Central memory CD8-positive, alpha-beta T cell (primary cell): ENCODE measurements at regions not wholly inside any gene's neighbourhood (a gene's known extent, or its start where the extent isn't known, plus 50 kb on each side); places are given as distances from the start of the nearest gene placed in this dataset.

Experiments
- ATAC-seq: fragments of 150-1000 bp; cut with Tn5 transposase; replicated peaks from 2 replicates; pipeline ENCODE4 v1.10.0; 2022; ENCODE audit warnings: mild to moderate bottlenecking, moderate FRiP score, moderate number of reproducible peaks; ENCODE audit not compliant: poor library complexity, severe bottlenecking; ENCODE audit errors: extremely low read depth
- DNase-seq, 2 donors: peaks; one replicate each; pipeline ENCODE4 v3.0.0; 2021; ENCODE audit warnings: low spot score in 2 of 2
- H3K27ac Mint-ChIP-seq: one replicate; pipeline ENCODE4 v1.8.0; 2022; ENCODE audit warnings: low read depth, mild to moderate bottlenecking, moderate library complexity, mixed read lengths
- H3K27me3 Mint-ChIP-seq: one replicate; pipeline ENCODE4 v1.8.0; 2022; ENCODE audit warnings: mixed read lengths
- H3K36me3 Mint-ChIP-seq: one replicate; pipeline ENCODE4 v1.8.0; 2022; ENCODE audit warnings: mild to moderate bottlenecking, moderate library complexity, mixed read lengths; ENCODE audit not compliant: insufficient read depth
- H3K4me1 Mint-ChIP-seq: one replicate; pipeline ENCODE4 v1.8.0; 2022; ENCODE audit warnings: mixed read lengths
- H3K4me3 Mint-ChIP-seq: one replicate; pipeline ENCODE4 v1.8.0; 2022; ENCODE audit warnings: mild to moderate bottlenecking, moderate library complexity, mixed read lengths
- H3K9me3 Mint-ChIP-seq: one replicate; pipeline ENCODE4 v1.8.0; 2022; ENCODE audit warnings: mixed read lengths

GRCh38 chr14:83118029-83118428, 1584.4 kb upstream of the SEL1L start:
- H3K27me3 Mint-ChIP-seq: no peaks in the 10 kb centered on the region
- no peak overlapping the region for H3K27ac Mint-ChIP-seq
- H3K4me3 Mint-ChIP-seq: no peak overlapping the region
- peaks cover 27% of the 10 kb centered on the region for H3K9me3 Mint-ChIP-seq
- ATAC-seq: no peak
- no peak for DNase-seq
- no peaks in the 10 kb centered on the region for H3K36me3 Mint-ChIP-seq
- no peaks in the 10 kb centered on the region for H3K4me1 Mint-ChIP-seq

- DNase-seq: no peak
- Mint-ChIP-seq H3K36me3 (no peaks in the 10 kb centered on the region), H3K27me3 (no peaks in the 10 kb centered on the region), H3K4me1 (no peaks in the 10 kb centered on the region), H3K4me3 (no peak overlapping the region), H3K27ac (no peak overlapping the region), H3K9me3 (peaks cover 36% of the 10 kb centered on the region)
- no peak for ATAC-seq
Observed at GRCh38 chr14:83120187-83120586, 1586.5 kb upstream of the SEL1L start.

- H3K9me3 Mint-ChIP-seq: peaks cover 39% of the 10 kb centered on the region
Observed at GRCh38 chr14:83126076-83126475, 1592.4 kb upstream of the SEL1L start.

DNA sequence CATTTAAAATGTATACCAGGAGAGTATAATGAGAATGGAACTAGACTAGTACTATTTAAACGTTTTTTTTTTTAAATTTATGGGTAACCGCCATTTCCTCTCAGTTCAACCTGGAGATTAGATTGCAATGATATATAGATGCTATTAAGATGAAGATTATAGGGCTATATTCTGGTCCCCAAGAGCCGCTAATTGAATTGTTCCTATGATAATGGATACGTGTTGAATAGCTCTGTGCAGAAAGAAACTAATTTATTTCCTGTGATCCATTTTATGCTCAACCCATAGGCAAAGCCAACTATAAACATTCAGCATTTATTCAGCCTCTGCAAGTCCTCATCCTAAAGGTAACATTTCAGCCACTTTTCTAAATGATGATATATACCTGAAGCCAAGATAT, 1595.1 kb upstream of the SEL1L start:
- Mint-ChIP-seq H3K4me1 (no peaks in the 10 kb centered on the region), H3K4me3 (no peak overlapping the region), H3K27ac (no peak overlapping the region), H3K27me3 (no peaks in the 10 kb centered on the region), H3K9me3 (peaks cover 28% of the 10 kb centered on the region), H3K36me3 (no peaks in the 10 kb centered on the region)
- ATAC-seq (no peak), DNase-seq (no peak)

More at GRCh38 chr14:83126076-83126475, 1592.4 kb upstream of the SEL1L start:
- Mint-ChIP-seq H3K27me3 (no peaks in the 10 kb centered on the region), H3K4me1 (no peaks in the 10 kb centered on the region), H3K36me3 (no peaks in the 10 kb centered on the region), H3K27ac (no peak overlapping the region), H3K4me3 (no peak overlapping the region)
- ATAC-seq (no peak), DNase-seq (no peak)

DNA sequence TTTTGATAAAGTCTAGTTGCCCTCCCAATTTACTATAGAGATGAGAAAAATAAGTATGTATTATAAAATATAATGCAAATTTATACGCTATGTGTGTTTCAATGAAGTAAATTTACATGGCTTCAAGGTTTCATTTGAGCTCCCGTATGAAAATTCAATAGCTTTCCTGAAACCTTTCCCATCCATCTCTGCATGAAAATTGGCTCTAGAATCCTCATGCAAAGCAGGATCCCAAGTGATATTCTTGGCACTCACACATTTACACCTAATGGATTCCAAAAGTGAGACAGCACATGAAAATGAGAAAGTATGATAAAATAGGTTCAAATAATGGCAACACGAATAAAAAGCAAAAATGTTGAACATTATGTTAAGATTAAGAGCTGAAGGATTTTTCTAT, 1595.8 kb upstream of the SEL1L start:
- no peak for ATAC-seq
- Mint-ChIP-seq H3K9me3 (peaks cover 28% of the 10 kb centered on the region), H3K36me3 (no peaks in the 10 kb centered on the region), H3K27ac (no peak overlapping the region), H3K4me1 (no peaks in the 10 kb centered on the region), H3K27me3 (no peaks in the 10 kb centered on the region), H3K4me3 (no peak overlapping the region)
- no peak for DNase-seq

DNA sequence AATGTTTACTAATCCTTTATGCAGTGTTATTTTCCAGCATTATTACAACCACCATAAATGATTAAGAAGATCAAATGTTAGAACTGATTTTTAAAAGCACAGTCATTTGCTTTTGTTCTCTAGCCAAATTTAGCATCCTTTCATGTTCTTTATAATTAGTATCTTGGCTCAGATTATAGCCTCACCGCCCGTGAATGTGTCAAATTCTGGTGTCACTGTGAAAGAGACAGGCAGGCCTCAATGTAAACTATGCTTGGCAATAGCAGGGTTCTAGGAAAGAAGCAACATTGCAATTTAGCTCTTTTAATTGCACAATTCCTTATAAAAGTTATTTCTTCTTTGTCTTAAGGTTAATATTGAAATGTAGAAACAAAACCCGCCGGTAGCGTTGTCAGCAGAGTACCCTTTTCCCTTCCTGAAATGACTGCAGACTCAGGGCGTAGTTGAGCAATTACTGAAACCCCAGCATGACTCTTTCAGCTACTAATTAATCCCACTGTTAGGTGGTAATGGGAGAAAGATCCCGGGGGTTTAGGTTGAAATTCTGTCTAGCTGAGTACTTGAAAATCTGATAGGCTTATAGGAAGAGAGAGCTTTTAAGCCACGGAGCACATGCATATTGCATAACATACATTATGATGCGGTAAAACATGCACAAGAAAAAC, 1600.5 kb upstream of the SEL1L start:
- ATAC-seq (no peak), DNase-seq (no peak)
- Mint-ChIP-seq H3K4me1 (no peaks in the 10 kb centered on the region), H3K27me3 (no peaks in the 10 kb centered on the region), H3K36me3 (no peaks in the 10 kb centered on the region), H3K9me3 (peaks cover 12% of the 10 kb centered on the region), H3K27ac (no peak overlapping the region), H3K4me3 (no peak overlapping the region)

DNA sequence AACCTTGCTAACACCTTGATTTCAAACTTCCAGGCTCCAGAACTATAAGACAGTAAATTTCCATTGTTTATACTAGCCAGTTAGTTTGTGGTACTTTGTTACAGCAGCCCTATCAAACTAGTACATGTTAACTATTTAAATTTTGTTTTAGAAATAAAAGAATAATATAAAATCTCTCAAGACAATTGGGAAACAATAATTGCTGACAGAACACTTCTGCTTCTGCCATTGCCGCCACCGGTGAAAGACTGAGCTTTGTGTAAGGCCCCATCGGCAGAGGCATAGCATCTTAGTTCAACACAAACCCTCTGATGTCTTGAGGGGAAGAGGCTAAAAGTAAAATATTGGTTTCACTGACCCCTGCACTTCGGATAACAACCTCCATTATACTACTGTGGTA, 1607.1 kb upstream of the SEL1L start:
- no peaks in the 10 kb centered on the region for H3K4me1 Mint-ChIP-seq
- H3K27ac Mint-ChIP-seq: no peak overlapping the region
- H3K9me3 Mint-ChIP-seq: peaks cover 17% of the 10 kb centered on the region
- H3K27me3 Mint-ChIP-seq: no peaks in the 10 kb centered on the region
- ATAC-seq: no peak
- no peak overlapping the region for H3K4me3 Mint-ChIP-seq
- no peak for DNase-seq
- H3K36me3 Mint-ChIP-seq: no peaks in the 10 kb centered on the region

DNA sequence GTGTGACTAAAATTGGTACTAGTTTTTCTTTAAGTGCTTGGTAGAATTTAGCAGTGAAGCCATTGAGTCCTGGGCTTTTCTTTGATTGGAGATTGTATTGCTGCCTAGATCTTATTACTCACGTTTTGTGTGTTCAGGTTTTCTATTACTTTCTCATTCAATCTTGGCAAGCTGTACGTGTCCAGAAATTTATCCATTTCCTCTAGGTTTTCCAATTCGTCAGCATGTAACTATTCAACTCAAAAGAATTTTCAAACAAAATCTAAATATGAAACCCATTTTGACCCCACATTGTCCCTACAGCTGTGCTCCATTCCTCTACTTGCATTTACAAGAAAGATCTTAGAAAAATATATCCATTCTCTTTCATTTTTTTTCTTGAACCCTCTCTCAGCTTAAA, 1613.4 kb upstream of the SEL1L start:
- Mint-ChIP-seq H3K27me3 (no peaks in the 10 kb centered on the region), H3K36me3 (no peaks in the 10 kb centered on the region), H3K4me3 (no peak overlapping the region)

DNA sequence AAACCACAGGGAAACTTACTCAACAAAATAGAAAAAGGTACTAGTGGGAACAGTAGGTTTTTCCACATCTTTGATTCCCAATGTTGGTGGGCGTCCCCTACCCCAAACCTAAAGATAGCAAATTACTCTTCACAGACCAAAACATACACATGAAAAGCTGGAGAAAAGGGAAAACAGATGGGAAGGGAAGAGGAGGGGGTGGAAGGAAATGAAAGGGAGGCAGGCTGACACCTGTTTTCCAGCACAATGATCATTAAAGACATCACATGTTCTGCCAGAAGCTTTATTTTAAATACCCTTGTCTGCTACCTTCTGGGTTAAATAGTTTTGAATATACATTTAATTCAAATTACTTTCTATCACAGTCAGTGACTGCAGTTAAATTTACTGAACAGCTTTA, 1617.9 kb upstream of the SEL1L start:
- Mint-ChIP-seq H3K27me3 (no peaks in the 10 kb centered on the region), H3K9me3 (peaks cover 38% of the 10 kb centered on the region), H3K27ac (no peak overlapping the region), H3K4me1 (no peaks in the 10 kb centered on the region), H3K36me3 (no peaks in the 10 kb centered on the region), H3K4me3 (no peak overlapping the region)
- DNase-seq (no peak), ATAC-seq (no peak)

More for the DNA sequence above, 1613.4 kb upstream of the SEL1L start:
- ATAC-seq (no peak), DNase-seq (no peak)
- Mint-ChIP-seq H3K27ac (no peak overlapping the region), H3K4me1 (no peaks in the 10 kb centered on the region), H3K9me3 (peaks cover 28% of the 10 kb centered on the region)

- Mint-ChIP-seq H3K9me3 (peaks cover 39% of the 10 kb centered on the region), H3K4me3 (no peak overlapping the region), H3K36me3 (no peaks in the 10 kb centered on the region), H3K27me3 (no peaks in the 10 kb centered on the region), H3K4me1 (no peaks in the 10 kb centered on the region), H3K27ac (no peak overlapping the region)
- no peak for DNase-seq
- no peak for ATAC-seq
Observed at GRCh38 chr14:83153081-83153480, 1619.4 kb upstream of the SEL1L start.

GRCh38 chr14:83162361-83162929, 1628.8 kb upstream of the SEL1L start:
- no peak overlapping the region for H3K4me3 Mint-ChIP-seq
- H3K27ac Mint-ChIP-seq: no peak overlapping the region
- H3K27me3 Mint-ChIP-seq: no peaks in the 10 kb centered on the region
- no peak for ATAC-seq
- no peaks in the 10 kb centered on the region for H3K4me1 Mint-ChIP-seq
- no peak for DNase-seq
- H3K36me3 Mint-ChIP-seq: no peaks in the 10 kb centered on the region
- H3K9me3 Mint-ChIP-seq: peaks cover 13% of the 10 kb centered on the region

GRCh38 chr14:83163016-83163415, 1629.4 kb upstream of the SEL1L start:
- Mint-ChIP-seq H3K4me3 (no peak overlapping the region), H3K36me3 (no peaks in the 10 kb centered on the region), H3K4me1 (no peaks in the 10 kb centered on the region), H3K9me3 (peaks cover 13% of the 10 kb centered on the region), H3K27ac (no peak overlapping the region), H3K27me3 (no peaks in the 10 kb centered on the region)
- DNase-seq: no peak
- ATAC-seq: no peak

GRCh38 chr14:83164016-83164415, 1630.4 kb upstream of the SEL1L start:
- Mint-ChIP-seq H3K4me3 (no peak overlapping the region), H3K4me1 (no peaks in the 10 kb centered on the region), H3K27me3 (no peaks in the 10 kb centered on the region), H3K36me3 (no peaks in the 10 kb centered on the region), H3K27ac (no peak overlapping the region), H3K9me3 (peaks cover 13% of the 10 kb centered on the region)
- DNase-seq: no peak
- no peak for ATAC-seq
